NCI-H2227 treated with DMSO at 0.1 percent for 48 hours (cell line): ENCODE measurements at regions not wholly inside any gene's neighbourhood (a gene's known extent, or its start where the extent isn't known, plus 50 kb on each side); places are given as distances from the start of the nearest gene placed in this dataset.

Source experiments
- DNase-seq: peaks from one replicate; lab custom pipeline; 2025; lab: John Stamatoyannopoulos, UW

- no peak for DNase-seq
These were observed 199.1 kb upstream of the BTBD3 start for GRCh38 chr20:11718474-11719094.

GRCh38 chr20:11719153-11719552 is 198.5 kb upstream of the BTBD3 start:
- DNase-seq: peak; percentile 63

GRCh38 chr20:11721411-11721810 is 196.3 kb upstream of the BTBD3 start:
- no peak for DNase-seq

GRCh38 chr20:11724097-11724496 is 193.6 kb upstream of the BTBD3 start:
- DNase-seq: no peak

- DNase-seq: no peak
These were observed 191.7 kb upstream of the BTBD3 start for GRCh38 chr20:11726026-11726425.

- no peak for DNase-seq
These were observed 190.0 kb upstream of the BTBD3 start for GRCh38 chr20:11727708-11728107.

GRCh38 chr20:11728937-11729336 is 188.8 kb upstream of the BTBD3 start:
- no peak for DNase-seq

- DNase-seq: no peak
These were observed 187.9 kb upstream of the BTBD3 start for GRCh38 chr20:11729806-11730205.

GRCh38 chr20:11734431-11734830 is 183.3 kb upstream of the BTBD3 start:
- DNase-seq: no peak

- no peak for DNase-seq
These were observed 178.8 kb upstream of the BTBD3 start for GRCh38 chr20:11738852-11739251.

- DNase-seq: no peak
These were observed 176.7 kb upstream of the BTBD3 start for GRCh38 chr20:11740975-11741374.

- DNase-seq: no peak
These were observed 172.5 kb upstream of the BTBD3 start for GRCh38 chr20:11745145-11745544.

GRCh38 chr20:11748436-11748835 is 169.3 kb upstream of the BTBD3 start:
- DNase-seq: no peak

GRCh38 chr20:11752336-11752735 is 165.4 kb upstream of the BTBD3 start:
- no peak for DNase-seq

GRCh38 chr20:11753155-11753554 is 164.5 kb upstream of the BTBD3 start:
- DNase-seq: no peak

GRCh38 chr20:11754451-11754850 is 163.2 kb upstream of the BTBD3 start:
- DNase-seq: no peak

- no peak for DNase-seq
These were observed 162.4 kb upstream of the BTBD3 start for GRCh38 chr20:11755071-11755841.

- no peak for DNase-seq
These were observed 156.2 kb upstream of the BTBD3 start for GRCh38 chr20:11761497-11761896.

GRCh38 chr20:11766961-11767360 is 150.7 kb upstream of the BTBD3 start:
- DNase-seq: peak; percentile 68

GRCh38 chr20:11769825-11770224 is 147.9 kb upstream of the BTBD3 start:
- DNase-seq: no peak

GRCh38 chr20:11772226-11772730 is 145.4 kb upstream of the BTBD3 start:
- no peak for DNase-seq

- DNase-seq: no peak
These were observed 141.0 kb upstream of the BTBD3 start for GRCh38 chr20:11776687-11777086.

- DNase-seq: peak; percentile 95
These were observed 140.1 kb upstream of the BTBD3 start for GRCh38 chr20:11777387-11778205.
